Coronary artery (tissue), 2 donors: ENCODE measurements at regions not wholly inside any gene's neighbourhood (a gene's known extent, or its start where the extent isn't known, plus 50 kb on each side); places are given as distances from the start of the nearest gene placed in this dataset.

Experiments used
- DNase-seq: peaks from one replicate; pipeline ENCODE4 v3.0.0-alpha.2; 2017; ENCODE audit warnings: low spot score
- H3K27ac ChIP-seq, 2 donors: fragments of 200-600 bp; sonication (generic); one replicate each; pipeline ENCODE4 v1.5.1; 2016 to 2019
- H3K4me3 ChIP-seq: fragments of 200-600 bp; sonication (generic); 2 replicates; pipeline ENCODE4 v1.5.1; 2016; ENCODE audit warnings: mild to moderate bottlenecking, moderate library complexity
- CTCF ChIP-seq: fragments of 200-600 bp; sonication (generic); IDR thresholded peaks from one replicate; pipeline ENCODE4 v1.5.1; 2019; ENCODE audit warnings: antibody characterized with exemption

GRCh38 chr13:73514208-73514607, 455.4 kb downstream of the KLF5 start:
- no peak for TF ChIP-seq CTCF
- no peak for DNase-seq
- no peak overlapping the region for H3K4me3 ChIP-seq
- no peak overlapping the region for H3K27ac ChIP-seq

GRCh38 chr13:73513751-73514150, 454.9 kb downstream of the KLF5 start:
- H3K27ac ChIP-seq: no peak overlapping the region
- DNase-seq: no peak
- no peak for TF ChIP-seq CTCF
- no peak overlapping the region for H3K4me3 ChIP-seq

GRCh38 chr13:73508841-73509240, 450.0 kb downstream of the KLF5 start:
- Histone ChIP-seq H3K27ac (no peak overlapping the region), H3K4me3 (no peak overlapping the region)
- DNase-seq: no peak
- TF ChIP-seq CTCF: no peak

- no peak for DNase-seq
- Histone ChIP-seq H3K4me3 (no peak overlapping the region), H3K27ac (no peak overlapping the region)
- TF ChIP-seq CTCF: no peak
Observed at GRCh38 chr13:73505376-73505890, 446.6 kb downstream of the KLF5 start.

GRCh38 chr13:73499695-73500094, 440.9 kb downstream of the KLF5 start:
- TF ChIP-seq CTCF: no peak
- no peak for DNase-seq
- Histone ChIP-seq H3K27ac (no peak overlapping the region), H3K4me3 (no peak overlapping the region)

- Histone ChIP-seq H3K27ac (no peak overlapping the region), H3K4me3 (no peak overlapping the region)
- no peak for TF ChIP-seq CTCF
- DNase-seq: no peak
Observed at GRCh38 chr13:73497430-73497829, 438.6 kb downstream of the KLF5 start.

- Histone ChIP-seq H3K27ac (no peak overlapping the region), H3K4me3 (no peak overlapping the region)
- no peak for TF ChIP-seq CTCF
Observed at GRCh38 chr13:73496711-73497110, 437.9 kb downstream of the KLF5 start.

More at GRCh38 chr13:73496711-73497110, 437.9 kb downstream of the KLF5 start:
- no peak for DNase-seq
